ENCODE measurements at regions not wholly inside any gene's neighbourhood (a gene's known extent, or its start where the extent isn't known, plus 50 kb on each side); places are given as distances from the start of the nearest gene placed in this dataset.

GRCh38 chr10:55353414-55353813, 552.4 kb upstream of the PCDH15 start:
- H3K4me3 ChIP-seq (ENCODE audit: low read depth, low read length): no peak overlapping the region
- TF ChIP-seq, protein P1, sequence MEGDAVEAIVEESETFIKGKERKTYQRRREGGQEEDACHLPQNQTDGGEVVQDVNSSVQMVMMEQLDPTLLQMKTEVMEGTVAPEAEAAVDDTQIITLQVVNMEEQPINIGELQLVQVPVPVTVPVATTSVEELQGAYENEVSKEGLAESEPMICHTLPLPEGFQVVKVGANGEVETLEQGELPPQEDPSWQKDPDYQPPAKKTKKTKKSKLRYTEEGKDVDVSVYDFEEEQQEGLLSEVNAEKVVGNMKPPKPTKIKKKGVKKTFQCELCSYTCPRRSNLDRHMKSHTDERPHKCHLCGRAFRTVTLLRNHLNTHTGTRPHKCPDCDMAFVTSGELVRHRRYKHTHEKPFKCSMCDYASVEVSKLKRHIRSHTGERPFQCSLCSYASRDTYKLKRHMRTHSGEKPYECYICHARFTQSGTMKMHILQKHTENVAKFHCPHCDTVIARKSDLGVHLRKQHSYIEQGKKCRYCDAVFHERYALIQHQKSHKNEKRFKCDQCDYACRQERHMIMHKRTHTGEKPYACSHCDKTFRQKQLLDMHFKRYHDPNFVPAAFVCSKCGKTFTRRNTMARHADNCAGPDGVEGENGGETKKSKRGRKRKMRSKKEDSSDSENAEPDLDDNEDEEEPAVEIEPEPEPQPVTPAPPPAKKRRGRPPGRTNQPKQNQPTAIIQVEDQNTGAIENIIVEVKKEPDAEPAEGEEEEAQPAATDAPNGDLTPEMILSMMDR (conservative IDR thresholded peaks at IDR 0.05; ENCODE audit: low read depth, low read length): no peak
- DNase-seq (ENCODE audit: low read depth): no peak

- TF ChIP-seq, protein P1 (conservative IDR thresholded peaks at IDR 0.05; ENCODE audit: low read depth, low read length): no peak
- DNase-seq (ENCODE audit: low read depth): no peak
- H3K4me3 ChIP-seq (ENCODE audit: low read depth, low read length): no peak overlapping the region
These were observed 550.4 kb upstream of the PCDH15 start for GRCh38 chr10:55351431-55351830.

GRCh38 chr10:55348534-55348933, 547.5 kb upstream of the PCDH15 start:
- DNase-seq (ENCODE audit: low read depth): no peak
- TF ChIP-seq, protein P1 (conservative IDR thresholded peaks at IDR 0.05; ENCODE audit: low read depth, low read length): no peak
- no peak overlapping the region for H3K4me3 ChIP-seq (ENCODE audit: low read depth, low read length)

DNA sequence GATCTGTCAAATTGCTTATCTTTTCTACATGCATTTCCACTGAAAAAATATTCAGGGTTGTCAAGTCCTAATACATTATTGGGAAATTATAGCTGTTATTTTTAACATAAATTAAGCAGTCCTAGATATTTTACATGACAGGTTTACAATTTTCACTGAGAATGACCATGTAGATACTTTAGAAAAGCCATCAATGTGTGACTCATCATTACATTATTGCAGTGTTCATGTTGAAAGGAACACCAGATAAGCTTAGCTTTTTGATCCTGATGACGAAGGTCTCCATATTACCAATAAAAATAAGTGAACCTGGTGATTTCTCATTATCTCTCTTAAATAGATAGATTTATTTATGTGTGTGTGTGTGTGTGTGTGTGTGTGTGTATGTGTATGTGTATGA, 529.5 kb upstream of the PCDH15 start:
- DNase-seq (ENCODE audit: low read depth): no peak
- TF ChIP-seq, protein P1 (conservative IDR thresholded peaks at IDR 0.05; ENCODE audit: low read depth, low read length): no peak
- H3K4me3 ChIP-seq (ENCODE audit: low read depth, low read length): no peak overlapping the region

GRCh38 chr10:55329796-55330195, 528.8 kb upstream of the PCDH15 start:
- TF ChIP-seq, protein P1 (conservative IDR thresholded peaks at IDR 0.05; ENCODE audit: low read depth, low read length): no peak
- no peak for DNase-seq (ENCODE audit: low read depth)
- H3K4me3 ChIP-seq (ENCODE audit: low read depth, low read length): no peak overlapping the region

- H3K4me3 ChIP-seq (ENCODE audit: low read depth, low read length): no peak overlapping the region
- no peak for DNase-seq (ENCODE audit: low read depth)
- TF ChIP-seq, protein P1 (conservative IDR thresholded peaks at IDR 0.05; ENCODE audit: low read depth, low read length): no peak
These were observed 519.2 kb upstream of the PCDH15 start for GRCh38 chr10:55320187-55320700.

GRCh38 chr10:55311848-55312635, 511.0 kb upstream of the PCDH15 start:
- TF ChIP-seq, protein P1 (conservative IDR thresholded peaks at IDR 0.05; ENCODE audit: low read depth, low read length): no peak
- DNase-seq (ENCODE audit: low read depth): no peak
- H3K4me3 ChIP-seq (ENCODE audit: low read depth, low read length): no peak overlapping the region

Data from choroid plexus epithelial cell (primary cell).